K562 (cell line): ENCODE measurements at regions not wholly inside any gene's neighbourhood (a gene's known extent, or its start where the extent isn't known, plus 50 kb on each side); places are given as distances from the start of the nearest gene placed in this dataset.

Experiments
- FOXJ2 ChIP-seq: fragments of 200-800 bp; sonication (Bioruptor generic); IDR thresholded peaks from 2 replicates; pipeline ENCODE4 v1.6.1; 2016; ENCODE audit warnings: missing genetic modification characterization, missing compliant biosample characterization
- MBD2 ChIP-seq: sonication (generic); IDR thresholded peaks from 2 replicates; pipeline ENCODE4 v1.6.1; 2016; ENCODE audit warnings: low read depth, borderline replicate concordance
- MGA ChIP-seq: fragments of 450-650 bp; IDR thresholded peaks from 2 replicates; pipeline ENCODE4 v1.6.1; 2016; ENCODE audit warnings: mild to moderate bottlenecking, moderate library complexity
- NR2C1 ChIP-seq, 2 experiments: fragments of 450-650 bp; IDR thresholded peaks; 2 replicates each; pipeline ENCODE4 v1.6.1; 2017; ENCODE audit warnings: mild to moderate bottlenecking in 2 of 2, antibody characterized with exemption in 1 of 2, inconsistent platforms in 1 of 2, missing compliant biosample characterization in 1 of 2, missing genetic modification characterization in 1 of 2
- PKNOX1 ChIP-seq: fragments of 450-650 bp; IDR thresholded peaks from 2 replicates; pipeline ENCODE4 v1.6.1; 2016
- POLR2B ChIP-seq: fragments of 450-650 bp; IDR thresholded peaks from 2 replicates; pipeline ENCODE4 v1.6.1; 2018; ENCODE audit warnings: low read depth; ENCODE audit not compliant: partially characterized antibody
- POLR3A ChIP-seq: IDR thresholded peaks from 2 replicates; pipeline ENCODE4 v1.6.1; 2011; ENCODE audit warnings: borderline replicate concordance, mild to moderate bottlenecking, moderate library complexity; ENCODE audit not compliant: insufficient read length, insufficient read depth; ENCODE audit errors: extremely low read depth
- RAD51 ChIP-seq: fragments of 450-650 bp; IDR thresholded peaks from 2 replicates; pipeline ENCODE4 v1.7.1; 2016; ENCODE audit warnings: low read depth, mild to moderate bottlenecking, borderline replicate concordance
- SIN3A ChIP-seq, 2 experiments: fragments of 150-350 bp in 1 of 2; IDR thresholded peaks; 2 replicates each; pipeline ENCODE4 v1.6.1; 2011 to 2016; ENCODE audit warnings: borderline replicate concordance in 2 of 2, low read depth in 2 of 2, low read length in 2 of 2, mild to moderate bottlenecking in 2 of 2, moderate library complexity in 2 of 2; ENCODE audit not compliant: control insufficient read depth in 1 of 2
- SLC30A9 ChIP-seq: fragments of 250-450 bp; sonication (Bioruptor Pico); IDR thresholded peaks from 2 replicates; pipeline ENCODE4 v1.8.0; 2022; ENCODE audit warnings: mild to moderate bottlenecking, moderate library complexity
- ZBTB9 ChIP-seq: fragments of 450-650 bp; formaldehyde crosslinking; IDR thresholded peaks from 2 replicates; pipeline ENCODE4 v1.4.0; 2020; ENCODE audit warnings: mild to moderate bottlenecking, moderate library complexity

GRCh38 chr22:27283714-27284113 is 517.8 kb downstream of the MN1 start (continued):
- TF ChIP-seq MGA = no peak
- TF ChIP-seq POLR3A = no peak
- no peak for TF ChIP-seq POLR2B
- no peak for TF ChIP-seq SLC30A9
- TF ChIP-seq SIN3A (IDR thresholded peaks at IDR 0.05; ENCODE audit: borderline replicate concordance in 2 of 2, control insufficient read depth in 1 of 2, low read depth in 2 of 2, low read length in 2 of 2) = no peak
- peak; percentile 51; the same call in 1 of the 2 replicates for TF ChIP-seq RAD51
- TF ChIP-seq FOXJ2 (tag) = no peak
- TF ChIP-seq PKNOX1 = peak; percentile 91
- TF ChIP-seq NR2C1 (IDR thresholded peaks at IDR 0.05) = no peak
- no peak for TF ChIP-seq NR2C1 (tag; IDR thresholded peaks at IDR 0.05)
- no peak for TF ChIP-seq MBD2
- no peak for TF ChIP-seq ZBTB9 (CRISPR knock-in tag)
